ENCODE measurements at regions not wholly inside any gene's neighbourhood (a gene's known extent, or its start where the extent isn't known, plus 50 kb on each side); places are given as distances from the start of the nearest gene placed in this dataset.

GRCh38 chr13:85419611-85420010 lies 379.6 kb downstream of the SLITRK6 start:
- TF ChIP-seq POLR2A (IDR thresholded peaks at IDR 0.05; ENCODE audit: low read length) (no peak), GATA1 (IDR thresholded peaks at IDR 0.05; ENCODE audit: low read depth, low read length) (no peak)

Data from erythroblast (primary cell).